H1 (cell line): ENCODE measurements at regions not wholly inside any gene's neighbourhood (a gene's known extent, or its start where the extent isn't known, plus 50 kb on each side); places are given as distances from the start of the nearest gene placed in this dataset.
A peak's percentile ranks its signal among the peaks of the same experiment; 100 is the strongest.

ENCODE experiments used
- CTCF ChIA-PET: fragments of 300-600 bp; sonication (Branson Sonifier 250); formaldehyde crosslinking; loops from one replicate; lab custom pipeline; 2021; ENCODE audit not compliant: partially characterized antibody; lab: Charles Lee
- POLR2A ChIA-PET: fragments of 300-600 bp; sonication (Branson Sonifier 250); formaldehyde crosslinking; loops from one replicate; lab custom pipeline; 2021; ENCODE audit warnings: inconsistent platforms; ENCODE audit not compliant: partially characterized antibody; lab: Charles Lee
- DNase-seq, 2 experiments: peaks; one replicate each; pipeline versions ENCODE4 v3.0.0 to v3.0.0-alpha.2; 2010 to 2022; ENCODE audit warnings: low spot score in 2 of 2, low read depth in 1 of 2, mixed read lengths in 1 of 2
- FAIRE-seq: peaks from 2 replicates; lab custom pipeline; 2011; peaks lifted over from hg19 to GRCh38; lab: Jason Lieb, UNC
- H2AFZ ChIP-seq: 2 replicates; pipeline ENCODE4 v1.8.1; 2012; ENCODE audit warnings: low read length, inconsistent platforms
- H2AK5ac ChIP-seq: 2 replicates; pipeline ENCODE4 v1.6.1; 2013; ENCODE audit warnings: low read depth, low read length
- H2BK120ac ChIP-seq: replicated peaks from 2 replicates; pipeline ENCODE3; 2013; ENCODE audit warnings: low read depth, low read length, inconsistent platforms
- H2BK12ac ChIP-seq: 2 replicates; pipeline ENCODE4 v1.6.1; 2013; ENCODE audit warnings: low read depth, low read length
- H2BK15ac ChIP-seq: 2 replicates; pipeline ENCODE4 v1.6.1; 2013; ENCODE audit warnings: low read length
- H2BK20ac ChIP-seq: 2 replicates; pipeline ENCODE4 v1.6.1; 2013; ENCODE audit warnings: low read length
- H2BK5ac ChIP-seq: 2 replicates; pipeline ENCODE4 v1.6.1; 2013; ENCODE audit warnings: low read depth, low read length
- H3K14ac ChIP-seq: 2 replicates; pipeline ENCODE4 v1.6.1; 2013; ENCODE audit warnings: inconsistent platforms; ENCODE audit not compliant: insufficient read length
- H3K18ac ChIP-seq: 2 replicates; pipeline ENCODE4 v1.6.1; 2013; ENCODE audit warnings: low read length; ENCODE audit errors: extremely low read depth
- H3K23ac ChIP-seq: 2 replicates; pipeline ENCODE4 v1.6.1; 2013; ENCODE audit warnings: inconsistent platforms; ENCODE audit not compliant: insufficient read length
- H3K23me2 ChIP-seq: 2 replicates; pipeline ENCODE4 v1.6.1; 2013; ENCODE audit warnings: low read depth, low read length
- H3K27ac ChIP-seq: 2 replicates; pipeline ENCODE4 v1.6.1; 2011; ENCODE audit warnings: low read depth, low read length, inconsistent platforms
- H3K27me3 ChIP-seq, 4 experiments: replicated peaks in 1 of 4; 1 replicate in 1 of 4; 2 replicates in 3 of 4; pipeline versions ENCODE4 v1.6.1 to v1.8.1; 2011 to 2013; ENCODE audit warnings: low read length in 3 of 4, mild to moderate bottlenecking in 3 of 4, inconsistent platforms in 2 of 4, mixed read lengths in 2 of 4, moderate library complexity in 1 of 4; ENCODE audit not compliant: control insufficient read depth in 3 of 4, insufficient read depth in 3 of 4; ENCODE audit errors: extremely low read depth in 1 of 4
- H3K36me3 ChIP-seq, 4 experiments: 2 replicates each; pipeline versions ENCODE4 v1.6.1 to v1.8.1; 2011 to 2013; ENCODE audit warnings: mild to moderate bottlenecking in 4 of 4, low read length in 3 of 4, moderate library complexity in 2 of 4, control low read depth in 1 of 4, inconsistent platforms in 1 of 4; ENCODE audit not compliant: insufficient read depth in 4 of 4, control insufficient read depth in 2 of 4
- H3K4ac ChIP-seq: replicated peaks from 2 replicates; pipeline ENCODE3; 2013; ENCODE audit warnings: low read length, low read depth, mixed read lengths, inconsistent platforms; ENCODE audit not compliant: insufficient read length
- H3K4me1 ChIP-seq, 4 experiments: replicated peaks in 1 of 4; 1 replicate in 1 of 4; 2 replicates in 3 of 4; pipeline versions ENCODE4 v1.6.1 to v1.8.1; 2011 to 2013; ENCODE audit warnings: low read length in 3 of 4, inconsistent platforms in 2 of 4, mixed read lengths in 1 of 4; ENCODE audit not compliant: insufficient read depth in 4 of 4, control insufficient read depth in 3 of 4
- H3K4me2 ChIP-seq, 2 experiments: 2 replicates each; pipeline versions ENCODE4 v1.6.1 to v1.8.1; 2011 to 2013; ENCODE audit warnings: low read depth in 2 of 2, low read length in 2 of 2, control low read depth in 1 of 2, inconsistent platforms in 1 of 2, mild to moderate bottlenecking in 1 of 2; ENCODE audit not compliant: insufficient read depth in 1 of 2
- H3K4me3 ChIP-seq, 4 experiments: fragments of 200-600, 300-600 bp in 1 of 4; sonication (generic), shearing (Covaris generic), sonication (Bioruptor Twin) in 1 of 4; 2 replicates each; pipeline versions ENCODE4 v1.5.1 to v1.8.1; 2011 to 2016; ENCODE audit warnings: low read length in 4 of 4, low read depth in 3 of 4, control low read depth in 2 of 4, inconsistent platforms in 2 of 4, mild to moderate bottlenecking in 2 of 4, mixed read lengths in 1 of 4, moderate library complexity in 1 of 4; ENCODE audit not compliant: insufficient read depth in 2 of 4; ENCODE audit errors: extremely low read depth in 1 of 4
- H3K56ac ChIP-seq: replicated peaks from 2 replicates; pipeline ENCODE3; 2013; ENCODE audit warnings: low read depth, mild to moderate bottlenecking, mixed read lengths, low read length, inconsistent platforms; ENCODE audit not compliant: insufficient read length
- H3K79me1 ChIP-seq: 2 replicates; pipeline ENCODE4 v1.6.1; 2013; ENCODE audit warnings: low read depth, low read length, control low read depth
- H3K79me2 ChIP-seq, 2 experiments: 2 replicates each; pipeline versions ENCODE4 v1.6.1 to v1.8.1; 2012 to 2013; ENCODE audit warnings: low read length in 2 of 2, mild to moderate bottlenecking in 2 of 2, inconsistent platforms in 1 of 2; ENCODE audit not compliant: insufficient read depth in 2 of 2, control insufficient read depth in 1 of 2
- H3K9ac ChIP-seq, 4 experiments: replicated peaks in 1 of 4; 1 replicate in 1 of 4; 2 replicates in 3 of 4; pipeline versions ENCODE4 v1.6.1 to v1.8.1; 2011 to 2013; ENCODE audit warnings: low read depth in 3 of 4, low read length in 3 of 4, control low read depth in 2 of 4, mild to moderate bottlenecking in 2 of 4, moderate library complexity in 2 of 4, inconsistent platforms in 1 of 4; ENCODE audit errors: extremely low read depth in 1 of 4
- H3K9me3 ChIP-seq, 2 experiments: 2 replicates each; pipeline versions ENCODE4 v1.6.1 to v1.8.1; 2012 to 2013; ENCODE audit warnings: mild to moderate bottlenecking in 2 of 2, moderate library complexity in 2 of 2, control low read depth in 1 of 2, inconsistent platforms in 1 of 2, low read depth in 1 of 2, low read length in 1 of 2, mixed read lengths in 1 of 2; ENCODE audit not compliant: insufficient read depth in 2 of 2
- H4K20me1 ChIP-seq, 2 experiments: replicated peaks in 1 of 2; 2 replicates each; pipeline versions ENCODE3 to v1.8.1; 2011 to 2013; ENCODE audit warnings: inconsistent platforms in 2 of 2, low read length in 2 of 2, mild to moderate bottlenecking in 1 of 2; ENCODE audit not compliant: insufficient read depth in 2 of 2, control insufficient read depth in 1 of 2
- H4K5ac ChIP-seq: 2 replicates; pipeline ENCODE4 v1.6.1; 2013; ENCODE audit warnings: low read length, low read depth, mixed read lengths, inconsistent platforms; ENCODE audit not compliant: insufficient read length
- H4K8ac ChIP-seq: 2 replicates; pipeline ENCODE4 v1.8.0; 2013; ENCODE audit warnings: mild to moderate bottlenecking, moderate library complexity, low read length, inconsistent platforms; ENCODE audit not compliant: insufficient read depth; ENCODE audit errors: extremely low read depth
- H4K91ac ChIP-seq: replicated peaks from 2 replicates; pipeline ENCODE3; 2013; ENCODE audit warnings: low read length, mixed read lengths, inconsistent platforms; ENCODE audit not compliant: insufficient read length
- CHD1 ChIP-seq: IDR thresholded peaks from 2 replicates; pipeline ENCODE4 v1.6.1; 2012; ENCODE audit warnings: low read depth, low read length, improper control_type of control experiment
- FOSL1 ChIP-seq: IDR thresholded peaks from 2 replicates; pipeline ENCODE4 v1.6.1; 2011; ENCODE audit warnings: mild to moderate bottlenecking, low read depth, low read length, moderate library complexity; ENCODE audit not compliant: insufficient read depth
- JUN ChIP-seq: IDR thresholded peaks from 2 replicates; pipeline ENCODE4 v1.6.1; 2011; ENCODE audit warnings: low read depth, mild to moderate bottlenecking, improper control_type of control experiment, low read length
- KDM4A ChIP-seq: IDR thresholded peaks from one replicate; pipeline ENCODE4 v1.7.1; 2012; ENCODE audit warnings: low read depth, mild to moderate bottlenecking, moderate library complexity, low read length, inconsistent platforms; ENCODE audit not compliant: severe bottlenecking
- NANOG ChIP-seq: IDR thresholded peaks from 2 replicates; pipeline ENCODE4 v1.6.1; 2011; ENCODE audit warnings: low read length, low read depth, mild to moderate bottlenecking, inconsistent platforms; ENCODE audit not compliant: insufficient read depth, poor library complexity, severe bottlenecking
- POU5F1 ChIP-seq: IDR thresholded peaks from 2 replicates; pipeline ENCODE4 v1.6.1; 2011; ENCODE audit warnings: low read depth, mild to moderate bottlenecking, low read length, moderate library complexity
- SAP30 ChIP-seq: fragments of 300-600 bp; sonication (generic); IDR thresholded peaks from 2 replicates; pipeline ENCODE4 v1.7.1; 2012; ENCODE audit warnings: low read length, moderate library complexity, mild to moderate bottlenecking, inconsistent platforms; ENCODE audit not compliant: insufficient read depth, insufficient replicate concordance
- SIX5 ChIP-seq: IDR thresholded peaks from 2 replicates; pipeline ENCODE4 v1.6.1; 2011; ENCODE audit warnings: mild to moderate bottlenecking, low read depth, low read length
- TAF1 ChIP-seq: IDR thresholded peaks from 2 replicates; pipeline ENCODE4 v1.6.1; 2011; ENCODE audit warnings: mild to moderate bottlenecking, low read depth, low read length
- TEAD4 ChIP-seq: IDR thresholded peaks from 2 replicates; pipeline ENCODE4 v1.6.1; 2012; ENCODE audit warnings: low read depth, low read length, inconsistent platforms, mixed read lengths
- WGBS, 2 experiments: shearing (Covaris generic) in 1 of 2; methylation state at CpG; one replicate each; pipeline versions ENCODE4 v1.1.6 to v1.1.7; 2013 to 2015; ENCODE audit warnings: low lambda C conversion rate in 2 of 2, mixed read lengths in 2 of 2, inconsistent platforms in 1 of 2, low coverage in 1 of 2, missing lambda C conversion rate in 1 of 2; ENCODE audit not compliant: insufficient replicate concordance in 2 of 2, insufficient coverage in 1 of 2, insufficient read length in 1 of 2; ENCODE audit errors: extremely low coverage in 1 of 2, missing lambda C conversion rate in 1 of 2; 5-methylcytosine and 5-hydroxymethylcytosine counted together
- TF ChIP-seq, protein P1 (sequence below), 3 experiments: IDR thresholded peaks; 1 replicate in 2 of 3; 2 replicates in 1 of 3; pipeline versions ENCODE4 v1.5.1 to v1.6.1; 2011; ENCODE audit warnings: low read length in 3 of 3, mild to moderate bottlenecking in 3 of 3, inconsistent platforms in 2 of 3, low read depth in 1 of 3, moderate library complexity in 1 of 3; ENCODE audit not compliant: insufficient read depth in 1 of 3; ENCODE audit errors: control extremely low read depth in 1 of 3

DNA sequence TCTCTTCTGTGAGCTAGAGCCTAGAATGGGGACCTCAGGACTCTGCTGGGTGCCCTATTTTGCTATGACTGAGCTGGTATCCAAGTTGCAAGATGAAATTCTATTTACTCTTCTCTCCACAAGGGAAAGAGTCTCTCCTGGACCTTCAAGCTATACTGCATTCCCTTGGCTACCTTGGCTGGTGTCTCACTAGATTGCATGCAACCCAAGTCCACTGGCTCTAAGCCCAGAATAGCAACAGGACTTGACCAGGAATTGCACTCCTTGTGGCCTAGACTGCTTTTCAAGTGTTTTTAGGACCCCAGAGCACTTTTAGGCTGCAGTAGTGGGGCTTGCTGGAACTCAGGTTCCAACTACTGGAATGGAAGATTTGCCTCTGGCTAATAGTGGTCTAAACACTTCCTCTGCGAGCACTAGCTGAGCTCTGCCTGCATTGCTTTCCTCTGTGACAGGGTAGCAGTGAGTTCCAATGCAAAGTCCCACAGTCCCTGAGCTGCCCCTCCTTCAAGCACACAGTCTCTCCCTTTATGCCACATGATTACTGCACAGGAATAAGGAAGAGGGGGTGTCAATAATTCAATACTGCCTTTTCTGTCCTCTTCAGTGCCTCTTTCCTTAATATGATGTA lies 1009.1 kb upstream of the FLRT2 start:
- CTCF ChIA-PET = interaction anchor here (0.9 to 2.0 kb wide), 2 partner anchors 9 to 20 kb away, joined by 4 to 9 read pairs; no protein-coding TSS in a partner anchor
- TF ChIP-seq SIX5 (no peak), TAF1 (no peak), POU5F1 (no peak), NANOG (no peak), FOSL1 (no peak), SAP30 (no peak), KDM4A (no peak), CHD1 (no peak), JUN (no peak), TEAD4 (no peak)
- TF ChIP-seq, protein P1, sequence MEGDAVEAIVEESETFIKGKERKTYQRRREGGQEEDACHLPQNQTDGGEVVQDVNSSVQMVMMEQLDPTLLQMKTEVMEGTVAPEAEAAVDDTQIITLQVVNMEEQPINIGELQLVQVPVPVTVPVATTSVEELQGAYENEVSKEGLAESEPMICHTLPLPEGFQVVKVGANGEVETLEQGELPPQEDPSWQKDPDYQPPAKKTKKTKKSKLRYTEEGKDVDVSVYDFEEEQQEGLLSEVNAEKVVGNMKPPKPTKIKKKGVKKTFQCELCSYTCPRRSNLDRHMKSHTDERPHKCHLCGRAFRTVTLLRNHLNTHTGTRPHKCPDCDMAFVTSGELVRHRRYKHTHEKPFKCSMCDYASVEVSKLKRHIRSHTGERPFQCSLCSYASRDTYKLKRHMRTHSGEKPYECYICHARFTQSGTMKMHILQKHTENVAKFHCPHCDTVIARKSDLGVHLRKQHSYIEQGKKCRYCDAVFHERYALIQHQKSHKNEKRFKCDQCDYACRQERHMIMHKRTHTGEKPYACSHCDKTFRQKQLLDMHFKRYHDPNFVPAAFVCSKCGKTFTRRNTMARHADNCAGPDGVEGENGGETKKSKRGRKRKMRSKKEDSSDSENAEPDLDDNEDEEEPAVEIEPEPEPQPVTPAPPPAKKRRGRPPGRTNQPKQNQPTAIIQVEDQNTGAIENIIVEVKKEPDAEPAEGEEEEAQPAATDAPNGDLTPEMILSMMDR (IDR thresholded peaks at IDR 0.05; ENCODE audit: control extremely low read depth in 1 of 3, insufficient read depth in 1 of 3, low read depth in 1 of 3, low read length in 3 of 3) = no peak

More for the DNA sequence above, 1009.1 kb upstream of the FLRT2 start:
- no peaks in the 10 kb centered on the region for H3K9me3 ChIP-seq
- FAIRE-seq = no peak
- POLR2A ChIA-PET = no interaction called here
- no peak overlapping the region for H2BK120ac ChIP-seq
- H2BK20ac ChIP-seq = 0 out of 2 replicates have a peak overlapping the region, but pooled peaks have one; percentile 37
- no peak overlapping the region for H2BK15ac ChIP-seq
- H3K18ac ChIP-seq = no peak overlapping the region
- no peak overlapping the region for H4K5ac ChIP-seq
- no peak overlapping the region for H3K56ac ChIP-seq
- H2AFZ ChIP-seq = peak overlapping the region; percentile 70; the same call in 1 of the 2 replicates
- H3K4me2 ChIP-seq = no peak overlapping the region
- WGBS, 2 experiments = 100% methylated on average over 1 of the region's 1 CpG; no CpG with 5 or more reads in 1 of the 2 experiments
- H3K4me3 ChIP-seq = no peak overlapping the region
- H3K14ac ChIP-seq = no peak overlapping the region
- H3K79me1 ChIP-seq = no peaks in the 10 kb centered on the region
- no peaks in the 10 kb centered on the region for H3K4me1 ChIP-seq
- no peak overlapping the region for H2AK5ac ChIP-seq
- no peak for DNase-seq
- no peaks in the 10 kb centered on the region for H4K20me1 ChIP-seq
- no peaks in the 10 kb centered on the region for H3K27me3 ChIP-seq
- H3K36me3 ChIP-seq = no peaks in the 10 kb centered on the region
- no peak overlapping the region for H3K23ac ChIP-seq
- no peak overlapping the region for H3K9ac ChIP-seq
- H3K27ac ChIP-seq = no peak overlapping the region
- H3K4ac ChIP-seq = no peak overlapping the region
- no peak overlapping the region; the same call in 1 of the 2 replicates for H2BK5ac ChIP-seq
- H4K8ac ChIP-seq = no peak overlapping the region
- no peaks in the 10 kb centered on the region for H3K79me2 ChIP-seq
- H2BK12ac ChIP-seq = no peak overlapping the region
- no peak overlapping the region for H4K91ac ChIP-seq
- peaks cover 5% of the 10 kb centered on the region; the same call in 1 of the 2 replicates for H3K23me2 ChIP-seq
